WTC11 (cell line): ENCODE measurements at regions not wholly inside any gene's neighbourhood (a gene's known extent, or its start where the extent isn't known, plus 50 kb on each side); places are given as distances from the start of the nearest gene placed in this dataset.

Experiments
- ATAC-seq: fragments of 200-7000 bp; cut with Tn5 transposase; 2 replicates; pipeline ENCODE4 v1.10.0; 2021; ENCODE audit warnings: mild to moderate bottlenecking, moderate library complexity
- CTCF ChIA-PET: fragments of 300-600 bp; sonication (Branson Sonifier 250); formaldehyde crosslinking; loops from one replicate; lab custom pipeline; 2021; ENCODE audit warnings: antibody characterized with exemption; lab: Charles Lee
- POLR2A ChIA-PET: fragments of 350-600 bp; sonication (Branson Sonifier 250); formaldehyde crosslinking; loops from one replicate; lab custom pipeline; 2021; ENCODE audit warnings: antibody characterized with exemption; lab: Charles Lee
- DNase-seq: peaks from one replicate; pipeline ENCODE4 v3.0.0; 2021; ENCODE audit warnings: low spot score
- H3K27ac Mint-ChIP-seq: 2 replicates; pipeline ENCODE4 v1.8.0; 2021; ENCODE audit warnings: mixed read lengths
- H3K27me3 Mint-ChIP-seq: 2 replicates; pipeline ENCODE4 v1.8.0; 2021; ENCODE audit warnings: low read depth, mild to moderate bottlenecking, moderate library complexity, mixed read lengths
- H3K36me3 Mint-ChIP-seq: 2 replicates; pipeline ENCODE4 v1.8.0; 2021; ENCODE audit warnings: mixed read lengths
- H3K4me1 Mint-ChIP-seq: 2 replicates; pipeline ENCODE4 v1.8.0; 2022; ENCODE audit warnings: mixed read lengths
- H3K4me3 Mint-ChIP-seq: 2 replicates; pipeline ENCODE4 v1.8.0; 2021; ENCODE audit warnings: mild to moderate bottlenecking, moderate library complexity, mixed read lengths
- H3K9me3 Mint-ChIP-seq: 2 replicates; pipeline ENCODE4 v1.8.0; 2021; ENCODE audit warnings: mixed read lengths
- E2F1 ChIP-seq: sonication (generic); formaldehyde crosslinking; IDR thresholded peaks from 2 replicates; pipeline ENCODE4 v1.8.0; 2022; ENCODE audit warnings: mild to moderate bottlenecking, missing genetic modification reagents
- ESRRA ChIP-seq: sonication (generic); formaldehyde crosslinking; IDR thresholded peaks from 2 replicates; pipeline ENCODE4 v1.8.1; 2022; ENCODE audit warnings: mild to moderate bottlenecking, missing genetic modification reagents, borderline replicate concordance
- FOXK1 ChIP-seq: sonication (generic); formaldehyde crosslinking; IDR thresholded peaks from 2 replicates; pipeline ENCODE4 v1.8.0; 2022; ENCODE audit warnings: mild to moderate bottlenecking, moderate library complexity, missing genetic modification reagents
- HMGXB4 ChIP-seq: sonication (generic); formaldehyde crosslinking; IDR thresholded peaks from 2 replicates; pipeline ENCODE4 v1.8.1; 2023; ENCODE audit warnings: mild to moderate bottlenecking, moderate library complexity, missing genetic modification reagents
- PREB ChIP-seq: sonication (generic); formaldehyde crosslinking; IDR thresholded peaks from 2 replicates; pipeline ENCODE4 v1.8.1; 2022; ENCODE audit warnings: mild to moderate bottlenecking, missing genetic modification reagents, moderate library complexity, borderline replicate concordance
- RELA ChIP-seq: sonication (generic); formaldehyde crosslinking; IDR thresholded peaks from 2 replicates; pipeline ENCODE4 v1.8.1; 2022; ENCODE audit warnings: missing genetic modification reagents, mild to moderate bottlenecking, borderline replicate concordance
- STAT6 ChIP-seq: sonication (generic); formaldehyde crosslinking; conservative IDR thresholded peaks from 2 replicates; pipeline ENCODE4 v1.8.1; 2023; ENCODE audit warnings: mild to moderate bottlenecking, low read depth, missing genetic modification reagents, moderate library complexity
- TF ChIP-seq, protein P1 (sequence below): sonication (generic); formaldehyde crosslinking; IDR thresholded peaks from 2 replicates; pipeline ENCODE4 v1.8.1; 2023; ENCODE audit warnings: mild to moderate bottlenecking, missing genetic modification reagents, borderline replicate concordance
- TF ChIP-seq, protein P2 (sequence below): fragments of 250-450 bp; sonication (Bioruptor Pico); IDR thresholded peaks from 2 replicates; pipeline ENCODE4 v2.1.2; 2022; ENCODE audit warnings: mild to moderate bottlenecking, moderate library complexity

DNA sequence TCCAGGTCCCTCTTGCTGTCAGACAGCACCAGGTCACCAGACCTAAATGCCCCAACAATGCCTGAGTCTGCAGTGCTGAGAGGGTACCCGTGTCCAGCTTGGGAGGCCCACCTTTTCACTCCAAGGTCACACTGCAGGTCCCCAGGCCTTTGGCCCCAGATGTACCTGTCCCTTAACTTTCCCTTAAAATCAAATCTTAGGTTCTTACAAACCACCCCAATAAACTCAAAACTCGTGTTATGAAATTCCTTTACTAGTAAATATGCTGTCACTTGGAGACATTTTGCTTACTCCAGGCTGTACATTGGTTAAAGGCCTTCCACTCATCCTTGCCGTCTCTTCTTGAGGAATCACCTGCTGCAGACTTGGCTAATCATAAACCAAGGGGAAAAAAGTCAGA lies 165.7 kb upstream of the RREB1 start (continued):
- TF ChIP-seq HMGXB4 (CRISPR knock-in tag), result no peak

DNA sequence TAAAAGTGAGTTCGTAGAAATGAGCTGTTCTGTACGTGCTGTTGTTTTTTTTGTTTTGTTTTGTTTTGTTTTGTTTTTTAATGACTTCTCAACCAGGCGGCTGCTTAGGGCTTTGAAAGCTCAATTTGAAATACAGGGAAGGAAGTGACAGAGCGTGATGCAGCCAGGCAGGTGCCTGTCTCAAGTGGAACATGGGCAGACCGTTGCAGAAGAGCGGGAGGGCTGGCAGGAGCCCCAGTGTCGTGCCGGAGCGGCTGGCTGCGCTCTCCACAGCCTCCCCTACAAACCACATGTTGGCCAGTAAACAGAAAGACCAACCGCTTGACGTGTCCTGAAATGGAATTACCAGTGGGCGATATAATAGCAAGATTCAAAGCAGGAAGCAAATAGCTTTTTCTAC lies 164.9 kb upstream of the RREB1 start:
- Mint-ChIP-seq H3K27me3 (no peaks in the 10 kb centered on the region), H3K4me1 (peaks cover 19% of the 10 kb centered on the region), H3K27ac (no peak overlapping the region), H3K36me3 (no peaks in the 10 kb centered on the region), H3K4me3 (no peak overlapping the region), H3K9me3 (no peaks in the 10 kb centered on the region)
- CTCF ChIA-PET, result no interaction called here
- ATAC-seq (no peak), DNase-seq (no peak)
- POLR2A ChIA-PET, result no interaction called here
- TF ChIP-seq STAT6 (no peak), RELA (no peak)

DNA sequence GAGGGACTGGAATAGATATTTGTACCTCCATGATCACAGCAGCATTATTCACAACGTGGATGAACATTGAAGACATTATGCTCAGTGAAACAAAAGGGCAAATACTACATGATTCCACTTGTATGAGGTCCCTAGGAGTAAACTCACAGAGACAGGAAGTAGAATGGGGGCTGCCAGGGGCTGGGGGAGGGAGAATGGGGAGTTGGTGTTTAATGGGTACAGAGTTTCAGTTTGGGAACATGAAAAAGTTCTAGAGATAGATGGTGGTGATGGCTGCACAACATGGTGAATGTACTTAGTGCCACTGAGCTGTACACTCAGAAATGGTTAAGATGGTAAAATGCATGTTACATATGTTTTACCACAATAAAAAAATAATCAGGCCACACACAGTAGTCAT lies 164.3 kb upstream of the RREB1 start:
- no peaks in the 10 kb centered on the region for H3K9me3 Mint-ChIP-seq
- H3K27ac Mint-ChIP-seq, result no peak overlapping the region
- TF ChIP-seq ESRRA (CRISPR knock-in tag) (no peak), E2F1 (no peak), FOXK1 (CRISPR knock-in tag) (no peak), PREB (CRISPR knock-in tag) (no peak)
- TF ChIP-seq, protein P1, sequence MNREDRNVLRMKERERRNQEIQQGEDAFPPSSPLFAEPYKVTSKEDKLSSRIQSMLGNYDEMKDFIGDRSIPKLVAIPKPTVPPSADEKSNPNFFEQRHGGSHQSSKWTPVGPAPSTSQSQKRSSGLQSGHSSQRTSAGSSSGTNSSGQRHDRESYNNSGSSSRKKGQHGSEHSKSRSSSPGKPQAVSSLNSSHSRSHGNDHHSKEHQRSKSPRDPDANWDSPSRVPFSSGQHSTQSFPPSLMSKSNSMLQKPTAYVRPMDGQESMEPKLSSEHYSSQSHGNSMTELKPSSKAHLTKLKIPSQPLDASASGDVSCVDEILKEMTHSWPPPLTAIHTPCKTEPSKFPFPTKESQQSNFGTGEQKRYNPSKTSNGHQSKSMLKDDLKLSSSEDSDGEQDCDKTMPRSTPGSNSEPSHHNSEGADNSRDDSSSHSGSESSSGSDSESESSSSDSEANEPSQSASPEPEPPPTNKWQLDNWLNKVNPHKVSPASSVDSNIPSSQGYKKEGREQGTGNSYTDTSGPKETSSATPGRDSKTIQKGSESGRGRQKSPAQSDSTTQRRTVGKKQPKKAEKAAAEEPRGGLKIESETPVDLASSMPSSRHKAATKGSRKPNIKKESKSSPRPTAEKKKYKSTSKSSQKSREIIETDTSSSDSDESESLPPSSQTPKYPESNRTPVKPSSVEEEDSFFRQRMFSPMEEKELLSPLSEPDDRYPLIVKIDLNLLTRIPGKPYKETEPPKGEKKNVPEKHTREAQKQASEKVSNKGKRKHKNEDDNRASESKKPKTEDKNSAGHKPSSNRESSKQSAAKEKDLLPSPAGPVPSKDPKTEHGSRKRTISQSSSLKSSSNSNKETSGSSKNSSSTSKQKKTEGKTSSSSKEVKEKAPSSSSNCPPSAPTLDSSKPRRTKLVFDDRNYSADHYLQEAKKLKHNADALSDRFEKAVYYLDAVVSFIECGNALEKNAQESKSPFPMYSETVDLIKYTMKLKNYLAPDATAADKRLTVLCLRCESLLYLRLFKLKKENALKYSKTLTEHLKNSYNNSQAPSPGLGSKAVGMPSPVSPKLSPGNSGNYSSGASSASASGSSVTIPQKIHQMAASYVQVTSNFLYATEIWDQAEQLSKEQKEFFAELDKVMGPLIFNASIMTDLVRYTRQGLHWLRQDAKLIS (CRISPR knock-in tag), result no peak
- TF ChIP-seq, protein P2, sequence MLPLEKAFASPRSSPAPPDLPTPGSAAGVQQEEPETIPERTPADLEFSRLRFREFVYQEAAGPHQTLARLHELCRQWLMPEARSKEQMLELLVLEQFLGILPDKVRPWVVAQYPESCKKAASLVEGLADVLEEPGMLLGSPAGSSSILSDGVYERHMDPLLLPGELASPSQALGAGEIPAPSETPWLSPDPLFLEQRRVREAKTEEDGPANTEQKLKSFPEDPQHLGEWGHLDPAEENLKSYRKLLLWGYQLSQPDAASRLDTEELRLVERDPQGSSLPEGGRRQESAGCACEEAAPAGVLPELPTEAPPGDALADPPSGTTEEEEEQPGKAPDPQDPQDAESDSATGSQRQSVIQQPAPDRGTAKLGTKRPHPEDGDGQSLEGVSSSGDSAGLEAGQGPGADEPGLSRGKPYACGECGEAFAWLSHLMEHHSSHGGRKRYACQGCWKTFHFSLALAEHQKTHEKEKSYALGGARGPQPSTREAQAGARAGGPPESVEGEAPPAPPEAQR (CRISPR knock-in tag), result no peak
- TF ChIP-seq, all 79 proteins: peak for 0
- Mint-ChIP-seq H3K4me1 (peaks cover 19% of the 10 kb centered on the region), H3K36me3 (no peaks in the 10 kb centered on the region), H3K4me3 (no peak overlapping the region), H3K27me3 (no peaks in the 10 kb centered on the region)
- no peak for ATAC-seq
- CTCF ChIA-PET, result no interaction called here
- POLR2A ChIA-PET, result no interaction called here
- DNase-seq, result no peak
